ENCODE measurements at regions not wholly inside any gene's neighbourhood (a gene's known extent, or its start where the extent isn't known, plus 50 kb on each side); places are given as distances from the start of the nearest gene placed in this dataset.

- no peaks in the 10 kb centered on the region for H3K4me1 ChIP-seq
- no peaks in the 10 kb centered on the region for H3K9me3 ChIP-seq
- TF ChIP-seq POLR2A (IDR thresholded peaks at IDR 0.05; ENCODE audit: low read depth) (no peak), CTCF (IDR thresholded peaks at IDR 0.05) (no peak), EP300 (IDR thresholded peaks at IDR 0.05) (no peak), POLR2AphosphoS5 (IDR thresholded peaks at IDR 0.05) (no peak)
- H3K36me3 ChIP-seq = no peaks in the 10 kb centered on the region
- H3K27me3 ChIP-seq = no peaks in the 10 kb centered on the region
- H3K4me3 ChIP-seq = no peak overlapping the region
- DNase-seq (ENCODE audit: extremely low spot score) = no peak
- intact Hi-C loops (cut with DNase I) = no loop called here
- WGBS = 80% methylated on average over 1 of the region's 1 CpG
- H3K27ac ChIP-seq (replicated peaks in 1 of 4) = no peak overlapping the region
Observed at GRCh38 chr12:126949558-126949957, 1317.4 kb upstream of the TMEM132C start.

GRCh38 chr12:126950266-126950665 is 1316.7 kb upstream of the TMEM132C start:
- 82% methylated on average over 6 of the region's 6 CpGs for WGBS
- Histone ChIP-seq H3K4me3 (no peak overlapping the region), H3K27ac (replicated peaks in 1 of 4) (no peak overlapping the region), H3K27me3 (no peaks in the 10 kb centered on the region), H3K9me3 (no peaks in the 10 kb centered on the region), H3K4me1 (no peaks in the 10 kb centered on the region), H3K36me3 (no peaks in the 10 kb centered on the region)
- intact Hi-C loops (cut with DNase I) = no loop called here
- DNase-seq (ENCODE audit: extremely low spot score) = no peak
- TF ChIP-seq EP300 (IDR thresholded peaks at IDR 0.05) (no peak), CTCF (IDR thresholded peaks at IDR 0.05) (no peak)

- peak; percentile 55 for DNase-seq (ENCODE audit: extremely low spot score)
- Histone ChIP-seq H3K27me3 (no peaks in the 10 kb centered on the region), H3K9me3 (no peaks in the 10 kb centered on the region), H3K4me3 (no peak overlapping the region), H3K27ac (replicated peaks in 1 of 4) (no peak overlapping the region), H3K36me3 (no peaks in the 10 kb centered on the region), H3K4me1 (no peaks in the 10 kb centered on the region)
- intact Hi-C loops (cut with DNase I) = no loop called here
- no peak for TF ChIP-seq CTCF (IDR thresholded peaks at IDR 0.05)
- TF ChIP-seq EP300 (IDR thresholded peaks at IDR 0.05) = no peak
- 51% methylated on average over 8 of the region's 8 CpGs for WGBS
Observed at GRCh38 chr12:126952096-126953007, 1314.6 kb upstream of the TMEM132C start.

- WGBS = 92% methylated on average over 7 of the region's 7 CpGs
- Histone ChIP-seq H3K9me3 (no peaks in the 10 kb centered on the region), H3K4me1 (no peaks in the 10 kb centered on the region), H3K4me3 (no peak overlapping the region), H3K27me3 (no peaks in the 10 kb centered on the region), H3K27ac (replicated peaks in 1 of 4) (no peak overlapping the region), H3K36me3 (no peaks in the 10 kb centered on the region)
- intact Hi-C loops (cut with DNase I) = no loop called here
- TF ChIP-seq EP300 (IDR thresholded peaks at IDR 0.05) = no peak
- TF ChIP-seq POLR2A (IDR thresholded peaks at IDR 0.05; ENCODE audit: low read depth) = no peak
- no peak for TF ChIP-seq POLR2AphosphoS5 (IDR thresholded peaks at IDR 0.05)
- peak; percentile 79 for DNase-seq (ENCODE audit: extremely low spot score)
Observed at GRCh38 chr12:126953365-126953889, 1313.5 kb upstream of the TMEM132C start.

- H3K27ac ChIP-seq (replicated peaks in 1 of 4) = no peak overlapping the region
- no peak overlapping the region for H3K4me3 ChIP-seq
- H3K27me3 ChIP-seq = no peaks in the 10 kb centered on the region
- H3K9me3 ChIP-seq = peaks cover 0 to 3% (median 0%) of the 10 kb centered on the region in 4 donors
- no peak for TF ChIP-seq CTCF (IDR thresholded peaks at IDR 0.05)
- no peak for TF ChIP-seq POLR2A (IDR thresholded peaks at IDR 0.05; ENCODE audit: low read depth)
- TF ChIP-seq EP300 (IDR thresholded peaks at IDR 0.05) = no peak
- no peak for TF ChIP-seq POLR2AphosphoS5 (IDR thresholded peaks at IDR 0.05)
- 65% methylated on average over 3 of the region's 3 CpGs for WGBS
- intact Hi-C loops (cut with DNase I) = no loop called here
- DNase-seq (ENCODE audit: extremely low spot score) = peak; percentile 3
- no peaks in the 10 kb centered on the region for H3K4me1 ChIP-seq
- no peaks in the 10 kb centered on the region for H3K36me3 ChIP-seq
Observed at GRCh38 chr12:126960221-126960620, 1306.7 kb upstream of the TMEM132C start.
